Activated naive CD4-positive, alpha-beta T cell treated with anti-CD3 and anti-CD28 coated beads, Interleukin-2, amount 50 U/mL, for 24 hours (primary cell): ENCODE measurements at regions not wholly inside any gene's neighbourhood (a gene's known extent, or its start where the extent isn't known, plus 50 kb on each side); places are given as distances from the start of the nearest gene placed in this dataset.
A peak's percentile ranks its signal among the peaks of the same experiment; 100 is the strongest.

Source experiments
- H3K27ac Mint-ChIP-seq: one replicate; pipeline ENCODE4 v1.8.0; 2021; ENCODE audit warnings: mild to moderate bottlenecking, mixed read lengths
- H3K27me3 Mint-ChIP-seq: one replicate; pipeline ENCODE4 v1.8.0; 2021; ENCODE audit warnings: mixed read lengths
- H3K36me3 Mint-ChIP-seq: one replicate; pipeline ENCODE4 v1.8.0; 2021; ENCODE audit warnings: mixed read lengths
- H3K4me1 Mint-ChIP-seq: one replicate; pipeline ENCODE4 v1.8.0; 2021; ENCODE audit warnings: mixed read lengths
- H3K4me3 Mint-ChIP-seq: one replicate; pipeline ENCODE4 v1.8.0; 2021; ENCODE audit warnings: mild to moderate bottlenecking, mixed read lengths
- H3K9me3 Mint-ChIP-seq: one replicate; pipeline ENCODE4 v1.8.0; 2021; ENCODE audit warnings: mixed read lengths

DNA sequence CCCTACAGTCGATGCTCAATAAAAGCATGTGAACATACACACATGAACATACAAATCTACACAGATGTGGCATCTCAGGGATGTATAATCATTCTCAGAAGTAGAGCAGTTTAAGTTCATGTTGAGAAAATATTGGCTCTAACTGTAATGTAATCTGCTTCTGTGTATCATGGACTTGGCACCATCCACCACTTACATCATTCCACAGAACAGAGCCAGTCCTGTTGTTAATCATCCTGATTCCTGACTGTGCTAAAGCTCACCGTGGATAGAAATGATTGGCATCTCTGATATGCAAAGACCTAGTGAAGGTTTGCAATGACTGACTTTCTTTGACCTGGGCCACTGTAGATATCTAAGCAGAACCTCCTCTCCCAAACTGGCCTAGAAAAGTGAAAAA lies 1141.3 kb downstream of the BCL11B start:
- no peaks in the 10 kb centered on the region for H3K9me3 Mint-ChIP-seq
- peaks cover 38% of the 10 kb centered on the region for H3K4me1 Mint-ChIP-seq
- H3K27me3 Mint-ChIP-seq, result no peaks in the 10 kb centered on the region
- no peak overlapping the region for H3K27ac Mint-ChIP-seq
- H3K36me3 Mint-ChIP-seq, result no peaks in the 10 kb centered on the region
- H3K4me3 Mint-ChIP-seq, result no peak overlapping the region

GRCh38 chr14:98131406-98131805 lies 1140.6 kb downstream of the BCL11B start:
- Mint-ChIP-seq H3K27me3 (no peaks in the 10 kb centered on the region), H3K9me3 (no peaks in the 10 kb centered on the region), H3K27ac (peak overlapping the region; percentile 53), H3K36me3 (no peaks in the 10 kb centered on the region), H3K4me1 (peaks cover 46% of the 10 kb centered on the region), H3K4me3 (no peak overlapping the region)

DNA sequence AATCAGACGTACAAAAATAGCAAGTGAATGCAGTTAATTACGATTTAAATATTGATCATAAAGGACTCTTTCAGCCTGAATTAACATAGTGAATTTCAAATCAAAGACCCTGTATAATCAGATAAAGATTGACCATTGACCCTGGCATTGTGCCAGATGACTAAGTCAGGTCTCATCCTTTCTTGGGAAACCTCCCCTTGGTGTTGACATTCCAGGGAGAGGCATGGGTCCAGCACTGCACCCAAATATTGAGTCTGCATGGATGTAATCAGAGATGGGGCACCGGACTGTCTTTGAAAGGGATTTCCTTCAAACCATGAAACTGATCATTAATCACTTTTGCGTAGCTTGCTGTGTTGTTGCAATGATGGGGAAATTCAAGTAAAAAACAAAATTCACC lies 1138.2 kb downstream of the BCL11B start:
- Mint-ChIP-seq H3K36me3 (no peaks in the 10 kb centered on the region), H3K4me1 (peaks cover 70% of the 10 kb centered on the region), H3K27me3 (no peaks in the 10 kb centered on the region), H3K4me3 (no peak overlapping the region), H3K27ac (no peak overlapping the region), H3K9me3 (no peaks in the 10 kb centered on the region)

GRCh38 chr14:98136012-98136789 lies 1135.8 kb downstream of the BCL11B start:
- Mint-ChIP-seq H3K27me3 (no peaks in the 10 kb centered on the region), H3K27ac (peak overlapping the region; percentile 100), H3K4me1 (peaks cover 92% of the 10 kb centered on the region), H3K36me3 (no peaks in the 10 kb centered on the region), H3K9me3 (no peaks in the 10 kb centered on the region), H3K4me3 (peak overlapping the region; percentile 91)

- H3K36me3 Mint-ChIP-seq, result no peaks in the 10 kb centered on the region
- H3K4me1 Mint-ChIP-seq, result peaks cover 97% of the 10 kb centered on the region
- peak overlapping the region; percentile 91 for H3K4me3 Mint-ChIP-seq
- H3K27me3 Mint-ChIP-seq, result no peaks in the 10 kb centered on the region
- no peaks in the 10 kb centered on the region for H3K9me3 Mint-ChIP-seq
- H3K27ac Mint-ChIP-seq, result peak overlapping the region; percentile 100
Measured at GRCh38 chr14:98137131-98138025, 1134.6 kb downstream of the BCL11B start.

- Mint-ChIP-seq H3K9me3 (peaks cover 3% of the 10 kb centered on the region), H3K27me3 (no peaks in the 10 kb centered on the region), H3K4me1 (peaks cover 98% of the 10 kb centered on the region), H3K36me3 (peaks cover 2% of the 10 kb centered on the region), H3K4me3 (peak overlapping the region; percentile 91), H3K27ac (peak overlapping the region; percentile 100)
Measured at GRCh38 chr14:98138666-98139065, 1133.3 kb downstream of the BCL11B start.

- Mint-ChIP-seq H3K9me3 (peaks cover 3% of the 10 kb centered on the region), H3K36me3 (peaks cover 7% of the 10 kb centered on the region), H3K27me3 (no peaks in the 10 kb centered on the region), H3K4me1 (peaks cover 96% of the 10 kb centered on the region), H3K4me3 (peak overlapping the region; percentile 75), H3K27ac (peak overlapping the region; percentile 97)
Measured at GRCh38 chr14:98140862-98141530, 1131.0 kb downstream of the BCL11B start.

- Mint-ChIP-seq H3K36me3 (peaks cover 7% of the 10 kb centered on the region), H3K4me3 (peak overlapping the region; percentile 49), H3K27me3 (no peaks in the 10 kb centered on the region), H3K9me3 (peaks cover 3% of the 10 kb centered on the region), H3K4me1 (peaks cover 87% of the 10 kb centered on the region), H3K27ac (peak overlapping the region; percentile 91)
Measured at GRCh38 chr14:98143566-98143965, 1128.4 kb downstream of the BCL11B start.

- H3K27ac Mint-ChIP-seq, result peak overlapping the region; percentile 47
- peak overlapping the region; percentile 30 for H3K4me3 Mint-ChIP-seq
- no peaks in the 10 kb centered on the region for H3K27me3 Mint-ChIP-seq
- peaks cover 73% of the 10 kb centered on the region for H3K4me1 Mint-ChIP-seq
- H3K9me3 Mint-ChIP-seq, result peaks cover 3% of the 10 kb centered on the region
- H3K36me3 Mint-ChIP-seq, result peaks cover 7% of the 10 kb centered on the region
Measured at GRCh38 chr14:98144964-98145363, 1127.0 kb downstream of the BCL11B start.

DNA sequence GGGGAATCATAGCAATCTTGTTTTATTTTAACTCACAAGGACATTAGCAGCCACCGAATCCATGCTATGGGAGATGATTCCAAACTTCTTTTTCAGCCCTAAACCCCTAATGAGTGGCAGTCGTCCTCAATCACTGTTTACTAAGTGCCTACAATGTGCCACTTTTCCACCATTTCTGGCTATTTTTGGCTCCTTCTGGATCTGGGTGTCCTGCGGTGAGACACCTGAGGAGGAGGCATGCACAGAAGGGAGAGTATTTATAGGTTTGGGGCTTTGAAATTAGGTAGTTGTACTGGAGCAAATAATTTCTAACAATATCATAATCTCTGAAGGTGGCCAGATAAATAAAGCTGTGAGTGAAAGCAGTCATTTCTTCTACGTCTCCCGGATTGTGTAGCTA lies 1125.6 kb downstream of the BCL11B start:
- no peak overlapping the region for H3K4me3 Mint-ChIP-seq
- no peaks in the 10 kb centered on the region for H3K27me3 Mint-ChIP-seq
- peaks cover 72% of the 10 kb centered on the region for H3K4me1 Mint-ChIP-seq
- H3K36me3 Mint-ChIP-seq, result peaks cover 7% of the 10 kb centered on the region
- H3K27ac Mint-ChIP-seq, result peak overlapping the region; percentile 21
- peaks cover 16% of the 10 kb centered on the region for H3K9me3 Mint-ChIP-seq

DNA sequence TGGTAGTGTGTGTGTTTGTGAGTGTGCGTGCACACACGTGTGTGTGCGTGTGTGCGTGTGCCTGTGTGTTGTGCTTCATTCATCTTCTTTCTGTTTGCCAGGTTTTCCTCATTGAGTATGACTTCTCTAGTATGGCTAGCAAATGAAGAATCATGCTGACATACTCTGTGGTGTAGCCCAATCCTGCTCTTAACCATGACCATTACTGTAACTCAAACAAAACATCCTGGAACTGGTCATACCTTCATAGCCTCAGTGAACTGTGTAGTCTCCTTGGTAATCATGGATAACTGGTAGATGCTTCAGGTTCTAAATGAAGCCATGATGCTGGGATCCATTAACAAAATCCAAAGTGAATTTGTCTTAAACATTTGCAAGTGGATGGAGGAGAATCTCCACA lies 1117.7 kb downstream of the BCL11B start:
- no peak overlapping the region for H3K4me3 Mint-ChIP-seq

DNA sequence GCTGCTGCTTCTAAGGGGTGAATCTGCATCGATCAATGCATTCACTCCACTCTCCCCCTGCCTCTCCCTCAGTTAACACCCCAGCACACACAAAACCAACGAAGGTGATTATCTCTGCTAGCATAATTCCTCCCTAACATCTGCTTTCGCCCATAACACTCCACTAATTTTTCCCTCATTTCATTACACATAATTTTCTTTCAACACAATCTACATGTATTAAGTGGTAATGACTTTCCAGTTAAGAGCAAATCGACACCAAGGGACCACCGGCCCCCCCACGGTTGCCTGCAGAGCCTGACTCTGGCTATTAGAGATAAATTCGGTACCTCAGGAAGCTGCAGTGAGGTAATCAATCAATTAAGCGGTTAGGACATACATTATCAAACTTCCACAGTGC lies 1115.6 kb downstream of the BCL11B start:
- H3K27me3 Mint-ChIP-seq, result no peaks in the 10 kb centered on the region
- no peak overlapping the region for H3K4me3 Mint-ChIP-seq
- H3K4me1 Mint-ChIP-seq, result peaks cover 77% of the 10 kb centered on the region
- H3K36me3 Mint-ChIP-seq, result peaks cover 1% of the 10 kb centered on the region
- no peak overlapping the region for H3K27ac Mint-ChIP-seq
- no peaks in the 10 kb centered on the region for H3K9me3 Mint-ChIP-seq

More for the DNA sequence above, 1117.7 kb downstream of the BCL11B start:
- peaks cover 13% of the 10 kb centered on the region for H3K9me3 Mint-ChIP-seq
- no peak overlapping the region for H3K27ac Mint-ChIP-seq
- peaks cover 76% of the 10 kb centered on the region for H3K4me1 Mint-ChIP-seq
- H3K36me3 Mint-ChIP-seq, result peaks cover 1% of the 10 kb centered on the region
- H3K27me3 Mint-ChIP-seq, result no peaks in the 10 kb centered on the region

- H3K4me3 Mint-ChIP-seq, result no peak overlapping the region
- peaks cover under 1% of the 10 kb centered on the region for H3K9me3 Mint-ChIP-seq
- H3K27me3 Mint-ChIP-seq, result no peaks in the 10 kb centered on the region
- no peak overlapping the region for H3K27ac Mint-ChIP-seq
- peaks cover 74% of the 10 kb centered on the region for H3K4me1 Mint-ChIP-seq
- peaks cover 11% of the 10 kb centered on the region for H3K36me3 Mint-ChIP-seq
Measured at GRCh38 chr14:98160901-98161300, 1111.1 kb downstream of the BCL11B start.

- Mint-ChIP-seq H3K4me3 (no peak overlapping the region), H3K27ac (peak overlapping the region; percentile 75), H3K36me3 (peaks cover 12% of the 10 kb centered on the region), H3K9me3 (peaks cover 5% of the 10 kb centered on the region), H3K4me1 (peaks cover 74% of the 10 kb centered on the region), H3K27me3 (no peaks in the 10 kb centered on the region)
Measured at GRCh38 chr14:98161356-98161755, 1110.6 kb downstream of the BCL11B start.
